Left kidney (tissue), 1 donor: ENCODE measurements at regions not wholly inside any gene's neighbourhood (a gene's known extent, or its start where the extent isn't known, plus 50 kb on each side); places are given as distances from the start of the nearest gene placed in this dataset.

Experiments
- DNase-seq: peaks from one replicate; pipeline ENCODE4 v3.0.0-alpha.2; 2013

- no peak for DNase-seq
Observed at GRCh38 chr14:71507681-71508080, 424.5 kb upstream of the RGS6 start.

- no peak for DNase-seq
Observed at GRCh38 chr14:71508901-71509300, 423.3 kb upstream of the RGS6 start.

DNA sequence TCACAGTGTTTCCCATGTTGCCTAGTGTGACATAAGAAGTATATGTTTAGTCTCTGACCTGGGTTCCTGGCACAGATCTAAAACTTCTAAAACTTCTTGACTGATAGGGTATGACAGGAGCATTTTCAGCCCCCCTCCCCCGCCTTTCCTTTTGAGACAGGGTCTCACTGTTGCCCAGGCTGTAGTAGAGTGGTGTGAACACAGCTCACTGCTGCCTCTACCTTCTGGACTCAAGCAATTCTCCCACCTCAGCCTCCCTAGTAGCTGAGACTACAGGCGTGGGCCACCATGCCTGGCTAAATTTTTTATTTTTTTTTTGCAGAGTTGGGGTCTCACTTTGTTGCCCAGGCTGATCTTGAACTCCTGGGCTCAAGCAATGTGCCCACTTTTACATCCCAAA, 421.1 kb upstream of the RGS6 start:
- DNase-seq, result no peak

GRCh38 chr14:71514941-71515919, 417.0 kb upstream of the RGS6 start:
- DNase-seq, result no peak

DNA sequence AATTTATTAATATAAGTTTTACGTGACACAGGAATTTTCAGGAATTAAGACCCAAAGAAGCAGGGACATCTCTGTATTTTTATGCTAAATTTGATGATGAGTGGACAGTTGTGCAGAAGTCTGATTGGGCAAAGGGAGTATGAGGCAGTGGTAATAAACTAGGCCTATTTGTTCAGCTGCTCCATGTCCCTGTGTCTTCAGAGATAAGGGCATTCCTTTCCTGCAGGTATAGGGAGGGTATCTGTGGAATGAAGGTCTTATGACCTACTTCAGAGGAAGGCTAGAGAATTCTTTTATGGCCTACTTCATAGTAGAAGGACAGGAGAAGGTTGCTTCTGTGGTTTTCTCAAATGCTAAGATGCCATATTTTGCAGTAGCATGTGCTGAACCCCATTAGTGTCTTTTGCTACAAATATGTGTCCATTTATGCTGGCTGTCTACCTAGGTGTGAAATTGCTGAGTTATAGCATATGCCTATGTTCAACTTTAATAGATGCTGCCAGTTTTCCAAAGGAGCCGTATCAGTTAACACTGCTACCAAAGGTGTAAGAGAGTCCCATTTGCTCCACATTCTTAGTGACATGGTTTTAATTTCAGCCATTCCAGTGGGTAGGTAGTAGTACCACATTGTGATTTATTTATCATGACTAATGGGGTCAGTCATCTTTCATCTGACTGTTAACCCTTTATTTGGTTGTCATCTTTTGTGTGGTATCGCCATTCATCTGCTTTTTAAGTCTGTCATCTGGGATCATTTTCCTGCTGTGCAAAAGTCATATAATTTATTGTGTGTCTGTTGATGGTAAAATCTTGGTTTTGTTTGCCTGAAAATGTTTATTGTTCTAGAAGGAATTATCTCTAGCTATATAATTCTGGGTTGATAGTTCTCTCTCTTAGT, 410.7 kb upstream of the RGS6 start:
- no peak for DNase-seq

DNA sequence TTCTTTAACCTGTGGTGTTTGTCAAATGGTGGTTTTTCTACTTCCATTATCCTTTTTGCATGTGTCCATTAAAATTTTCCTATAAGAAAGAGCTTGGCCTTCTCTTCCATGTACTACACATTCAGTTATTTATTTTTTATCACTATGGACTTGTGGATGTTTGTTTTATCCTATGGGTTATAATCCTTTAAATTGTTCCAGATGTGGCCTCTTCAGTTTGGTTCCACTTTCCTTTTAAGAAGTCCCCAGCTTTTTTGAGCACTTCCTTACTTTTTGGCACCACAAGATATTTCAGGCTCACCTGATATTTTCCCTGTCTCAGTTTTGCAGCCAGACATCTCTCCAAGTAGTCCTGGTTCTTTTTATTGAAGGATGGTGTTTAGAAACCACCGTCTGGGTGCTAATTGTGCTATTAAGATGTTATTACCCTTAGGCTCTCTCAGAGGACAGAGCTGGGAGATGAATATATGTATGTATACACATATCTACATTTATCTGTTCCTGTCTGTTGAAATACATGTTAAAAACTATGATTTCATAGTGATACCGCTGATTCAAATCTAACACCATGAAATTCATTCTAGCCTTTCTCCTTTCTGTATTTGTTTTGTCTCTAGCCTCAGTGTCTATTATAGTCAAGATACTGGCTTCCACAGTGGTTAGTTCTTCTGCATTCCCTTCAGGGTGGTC, 408.5 kb upstream of the RGS6 start:
- no peak for DNase-seq

DNA sequence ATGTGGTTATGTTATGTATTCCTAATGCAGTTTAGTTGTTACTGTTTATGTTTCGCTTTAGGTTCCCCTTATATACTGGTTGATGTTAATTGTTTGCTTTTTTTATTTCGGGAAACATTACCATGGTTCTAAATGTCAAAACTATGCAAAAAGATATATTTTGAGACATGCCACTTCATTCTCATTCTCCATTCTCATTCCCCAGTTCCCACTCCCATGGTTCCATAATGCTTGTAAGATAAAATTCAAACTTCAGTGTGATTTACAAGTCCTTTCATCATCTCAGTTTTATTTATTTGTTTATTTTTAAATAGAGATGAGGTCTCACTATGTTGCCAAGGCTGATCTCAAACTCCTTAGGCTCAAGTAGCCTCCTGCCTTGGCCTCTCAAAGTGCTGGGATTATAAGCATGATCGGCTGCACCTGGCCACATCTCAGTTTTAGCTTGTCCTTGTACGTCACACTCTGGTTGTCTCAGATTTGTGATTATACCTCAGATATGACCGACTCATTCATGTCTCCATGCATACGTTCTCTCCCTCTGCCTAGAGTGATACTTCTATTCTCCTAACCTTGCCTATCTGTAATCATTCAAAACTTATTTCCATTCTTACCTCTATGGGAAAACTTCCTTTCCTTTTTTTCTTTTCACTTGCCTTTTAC, 407.8 kb upstream of the RGS6 start:
- DNase-seq, result no peak

DNA sequence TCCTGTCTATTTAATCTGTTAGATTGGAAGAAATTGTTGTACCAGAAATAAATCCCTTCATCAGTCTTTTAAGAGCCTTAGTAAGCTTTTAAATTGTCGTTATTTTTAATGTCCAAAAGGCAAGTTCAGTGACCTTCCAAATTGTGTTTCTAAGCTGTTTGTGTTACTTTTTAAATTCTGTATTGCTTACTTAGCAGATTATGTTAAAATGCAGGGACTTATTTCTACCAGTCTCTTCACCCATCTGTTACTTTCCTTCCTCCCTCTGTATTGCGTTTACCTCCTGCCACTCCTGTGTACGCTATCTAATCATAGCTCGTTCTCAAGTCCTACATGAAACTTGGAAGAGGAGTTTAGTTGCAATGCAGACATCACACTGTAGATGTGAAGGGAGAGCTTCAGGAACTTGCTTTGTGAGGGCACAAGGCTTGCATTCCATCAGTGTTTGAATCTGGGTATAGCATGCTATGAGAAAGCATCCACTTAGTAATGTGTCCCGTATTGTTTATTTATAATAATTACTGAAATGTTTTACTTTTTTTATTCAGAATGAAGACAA, 406.5 kb upstream of the RGS6 start:
- no peak for DNase-seq

DNA sequence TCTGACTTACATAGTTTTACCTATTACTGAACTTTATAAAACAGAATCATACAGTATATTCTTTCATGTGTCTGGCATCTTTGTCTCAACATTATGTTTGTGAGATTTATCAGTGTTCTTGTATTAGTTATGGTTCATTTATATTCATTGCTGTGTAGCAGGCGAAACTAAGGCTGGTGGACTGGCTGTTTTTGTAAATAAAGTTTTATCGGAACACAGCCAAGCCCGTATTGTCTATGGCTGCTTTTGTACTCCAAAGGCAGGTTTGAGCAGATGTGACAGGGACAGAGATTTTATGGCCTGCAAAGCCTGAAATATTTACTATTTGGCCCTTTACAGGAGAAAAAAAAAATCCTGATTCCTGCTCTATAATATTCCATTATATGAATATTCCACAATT, 405.8 kb upstream of the RGS6 start:
- DNase-seq, result no peak

DNA sequence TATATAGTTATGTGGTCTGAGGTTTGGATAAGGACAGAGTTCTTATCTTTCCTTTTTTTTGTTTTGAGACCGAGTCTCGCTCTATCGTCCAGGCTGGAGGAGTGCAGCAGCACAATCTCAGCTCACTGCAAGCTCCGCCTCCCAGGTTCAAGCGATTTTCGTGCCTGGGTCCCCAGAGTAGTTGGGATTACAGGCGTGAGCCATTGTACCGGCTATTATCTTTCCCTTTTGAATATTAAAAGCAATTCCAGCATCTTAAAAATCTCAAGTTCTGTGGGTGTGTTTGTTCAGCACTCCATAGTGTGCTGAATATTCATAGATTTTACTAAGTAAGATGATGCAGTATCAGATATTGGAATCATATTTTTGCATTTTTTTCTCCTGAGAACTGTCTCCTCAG, 404.4 kb upstream of the RGS6 start:
- no peak for DNase-seq

DNA sequence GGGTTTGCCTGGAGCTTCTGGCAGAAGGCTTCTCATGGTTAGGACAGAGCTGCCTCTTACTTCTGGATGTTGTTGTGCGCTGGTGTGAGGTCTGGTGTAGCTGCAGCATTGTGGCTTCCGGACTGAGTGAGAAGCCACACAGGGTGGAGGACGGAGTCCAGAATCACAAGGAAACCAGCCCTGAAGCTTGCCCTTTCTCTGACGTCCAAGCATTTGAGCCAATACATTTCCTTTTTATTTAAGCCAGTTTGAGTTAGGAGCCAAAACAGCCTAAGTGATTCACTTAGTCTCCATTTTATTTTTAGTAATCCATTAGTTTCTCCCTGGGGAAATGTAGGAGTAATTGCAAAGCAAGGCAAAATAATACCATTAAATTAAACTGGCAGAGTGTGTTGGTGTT, 402.4 kb upstream of the RGS6 start:
- no peak for DNase-seq

DNA sequence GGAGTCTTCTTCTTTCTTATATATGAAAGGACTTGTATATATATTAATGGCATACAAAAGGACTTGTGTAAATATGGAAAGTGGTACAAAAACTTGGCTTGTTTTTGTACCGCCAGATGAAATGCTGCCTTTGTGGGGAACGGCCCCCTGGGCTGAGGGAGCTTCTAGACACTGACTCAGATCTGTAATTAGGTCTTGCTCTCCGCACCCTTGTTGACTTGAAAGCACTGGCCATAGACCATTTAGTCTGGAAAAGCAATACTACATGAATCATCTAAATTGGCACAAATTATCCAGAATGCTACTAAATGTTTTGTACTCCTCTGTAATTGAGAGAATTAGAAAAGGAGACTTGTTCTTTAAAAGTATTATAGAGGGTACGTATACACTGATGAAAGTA, 399.9 kb upstream of the RGS6 start:
- DNase-seq, result no peak

- no peak for DNase-seq
Observed at GRCh38 chr14:71532790-71533189, 399.4 kb upstream of the RGS6 start.

DNA sequence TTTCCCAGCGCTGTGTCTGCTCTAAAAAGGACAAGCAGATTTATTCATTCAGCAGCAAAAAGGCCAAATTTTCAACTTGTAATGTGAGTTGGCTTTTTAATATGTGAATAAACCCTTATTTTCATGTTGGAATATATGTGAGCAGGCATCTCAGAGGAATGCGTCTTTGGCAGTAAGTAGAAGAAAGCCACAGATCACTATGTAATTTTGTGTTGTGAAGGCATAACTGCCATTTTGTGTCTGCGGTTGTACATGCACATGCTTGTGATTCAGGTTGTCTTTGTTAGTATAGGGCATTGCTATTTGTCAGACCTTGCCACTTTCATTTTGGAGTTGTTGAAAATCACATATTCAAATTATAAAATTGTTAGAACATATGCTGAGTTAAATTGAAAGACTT, 398.8 kb upstream of the RGS6 start:
- no peak for DNase-seq

GRCh38 chr14:71533800-71534199, 398.4 kb upstream of the RGS6 start:
- DNase-seq, result no peak

GRCh38 chr14:71534506-71534905, 397.7 kb upstream of the RGS6 start:
- no peak for DNase-seq

- DNase-seq, result no peak
Observed at GRCh38 chr14:71536015-71536740, 396.1 kb upstream of the RGS6 start.

DNA sequence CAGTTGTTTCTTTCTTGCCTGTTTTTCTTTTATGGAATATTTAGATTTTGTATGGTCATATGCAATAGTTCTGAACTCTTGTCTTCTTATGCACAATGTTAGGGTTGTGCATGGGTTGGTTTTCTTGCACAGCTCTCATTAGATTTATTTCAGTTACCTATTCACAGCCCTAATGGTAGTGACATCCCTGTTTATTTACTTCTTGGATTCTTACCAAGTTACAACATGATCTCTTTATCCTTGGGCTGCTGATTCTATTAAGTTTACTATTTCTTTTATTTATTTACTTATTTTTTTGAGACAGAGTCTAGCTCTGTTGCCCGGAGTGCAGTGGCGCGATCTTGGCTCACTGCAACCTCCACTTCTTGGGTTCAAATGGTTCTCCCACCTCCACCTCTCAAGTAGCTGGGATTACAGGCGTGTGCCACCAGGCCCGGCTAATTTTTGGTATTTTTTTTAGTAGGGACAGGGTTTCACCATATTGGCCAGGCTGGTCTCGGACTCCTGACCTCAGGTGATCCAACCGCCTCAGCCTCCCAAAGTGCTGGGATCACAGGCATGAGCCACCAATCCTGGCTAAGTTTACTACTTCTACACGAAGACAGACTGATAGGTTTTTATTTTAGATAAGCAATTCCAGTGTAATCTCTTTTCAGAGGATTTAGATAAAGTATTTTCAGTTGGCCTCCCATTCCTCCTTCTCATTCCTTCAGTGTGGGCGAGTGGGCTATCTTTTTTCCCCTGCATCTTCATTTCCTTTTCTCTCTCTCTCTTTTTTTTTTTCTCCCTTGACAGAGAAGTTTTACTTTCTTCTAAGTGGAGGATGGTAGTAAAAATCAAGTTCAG, 395.1 kb upstream of the RGS6 start:
- no peak for DNase-seq

- no peak for DNase-seq
Observed at GRCh38 chr14:71538288-71538687, 393.9 kb upstream of the RGS6 start.
